Activated naive CD4-positive, alpha-beta T cell treated with Interleukin-2 at 50 U/mL for 16 hours (primary cell): ENCODE measurements at regions not wholly inside any gene's neighbourhood (a gene's known extent, or its start where the extent isn't known, plus 50 kb on each side); places are given as distances from the start of the nearest gene placed in this dataset.

Source experiments
- DNase-seq: peaks from one replicate; pipeline ENCODE4 v3.0.0-alpha.2; 2020

- no peak for DNase-seq
Observed at GRCh38 chr12:91418221-91419090, 235.8 kb upstream of the DCN start.

DNA sequence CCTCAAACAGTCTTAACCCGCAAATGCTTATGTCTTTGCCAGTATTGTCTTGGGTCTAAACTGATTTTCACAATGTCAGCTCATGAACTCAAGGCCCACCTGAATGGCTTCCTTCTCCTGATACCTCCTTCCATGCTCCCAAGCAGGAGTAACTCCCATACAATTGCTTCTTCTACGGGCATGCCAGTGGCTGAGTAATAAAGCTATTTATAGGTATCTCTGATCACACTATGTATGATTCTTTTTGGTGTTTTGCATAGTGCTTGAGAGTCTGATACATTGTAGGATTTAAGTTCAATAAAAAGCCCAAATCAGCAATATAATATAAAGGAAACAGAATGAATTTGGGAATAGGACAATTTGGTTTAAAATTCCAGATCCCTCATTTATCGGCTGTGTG lies 235.0 kb upstream of the DCN start:
- DNase-seq: no peak

DNA sequence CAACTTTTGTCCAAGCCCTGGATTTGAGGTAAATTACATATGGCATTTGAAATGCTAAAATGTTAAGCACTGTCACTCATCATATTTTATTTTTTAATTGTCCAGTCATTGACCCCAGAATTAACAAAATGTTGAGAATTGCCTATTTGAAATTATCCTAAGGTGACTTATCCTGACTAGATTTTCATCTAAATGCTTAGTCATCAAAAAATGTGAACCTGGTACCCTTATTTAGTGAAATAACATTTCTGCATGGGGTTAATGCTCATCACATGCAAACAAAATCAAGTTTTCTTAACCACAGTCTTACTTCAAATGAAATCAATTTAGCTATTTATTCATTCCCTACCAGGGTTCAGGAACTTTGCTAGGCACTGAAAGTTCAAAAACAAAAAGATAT lies 232.0 kb upstream of the DCN start:
- DNase-seq: no peak

- no peak for DNase-seq
Observed at GRCh38 chr12:91413581-91414546, 231.2 kb upstream of the DCN start.

- DNase-seq: peak; percentile 9
Observed at GRCh38 chr12:91406920-91407341, 224.3 kb upstream of the DCN start.

GRCh38 chr12:91404441-91404840 lies 221.8 kb upstream of the DCN start:
- no peak for DNase-seq

DNA sequence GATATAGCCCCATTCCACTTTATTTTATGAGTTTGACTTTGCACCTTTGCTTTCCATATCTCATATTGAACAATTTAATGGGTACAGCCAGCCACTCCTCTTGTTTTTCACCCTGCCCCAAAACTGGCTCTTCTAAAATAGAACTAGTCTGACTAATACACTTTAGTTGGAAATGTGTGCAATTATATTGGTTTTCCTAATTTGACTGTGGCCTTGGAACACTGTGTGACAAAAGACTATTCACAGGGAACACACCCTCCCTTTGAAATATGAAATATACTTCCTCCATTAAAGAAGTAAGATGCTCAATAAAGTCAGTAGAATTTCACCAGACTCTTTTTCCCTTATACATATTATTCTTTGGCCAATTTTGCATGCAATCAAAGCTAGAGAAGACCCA lies 218.6 kb upstream of the DCN start:
- no peak for DNase-seq

GRCh38 chr12:91400271-91400670 lies 217.7 kb upstream of the DCN start:
- no peak for DNase-seq

- DNase-seq: no peak
Observed at GRCh38 chr12:91397866-91398532, 215.4 kb upstream of the DCN start.

- no peak for DNase-seq
Observed at GRCh38 chr12:91396293-91396692, 213.7 kb upstream of the DCN start.

GRCh38 chr12:91395628-91396135 lies 213.1 kb upstream of the DCN start:
- DNase-seq: no peak

GRCh38 chr12:91394903-91395302 lies 212.3 kb upstream of the DCN start:
- DNase-seq: no peak

DNA sequence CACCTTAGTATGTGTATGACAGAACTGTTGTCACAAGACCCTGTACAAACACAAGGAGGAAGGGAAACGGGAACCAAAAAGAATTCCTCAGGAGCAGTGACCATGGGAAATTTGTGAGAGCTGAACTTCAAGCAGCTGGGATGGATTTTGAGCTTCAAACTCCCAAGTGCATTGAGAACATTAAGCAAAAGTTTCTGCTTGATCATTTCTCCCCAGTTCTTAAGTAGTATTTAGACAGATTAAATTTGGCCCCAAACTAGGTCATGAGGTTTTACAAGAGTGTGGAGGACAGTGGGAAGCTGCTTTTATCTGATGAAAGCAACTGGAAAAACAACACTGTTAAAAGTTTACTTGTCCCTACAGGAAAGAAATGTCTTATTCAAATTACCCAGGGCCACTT lies 206.0 kb upstream of the DCN start:
- no peak for DNase-seq

DNA sequence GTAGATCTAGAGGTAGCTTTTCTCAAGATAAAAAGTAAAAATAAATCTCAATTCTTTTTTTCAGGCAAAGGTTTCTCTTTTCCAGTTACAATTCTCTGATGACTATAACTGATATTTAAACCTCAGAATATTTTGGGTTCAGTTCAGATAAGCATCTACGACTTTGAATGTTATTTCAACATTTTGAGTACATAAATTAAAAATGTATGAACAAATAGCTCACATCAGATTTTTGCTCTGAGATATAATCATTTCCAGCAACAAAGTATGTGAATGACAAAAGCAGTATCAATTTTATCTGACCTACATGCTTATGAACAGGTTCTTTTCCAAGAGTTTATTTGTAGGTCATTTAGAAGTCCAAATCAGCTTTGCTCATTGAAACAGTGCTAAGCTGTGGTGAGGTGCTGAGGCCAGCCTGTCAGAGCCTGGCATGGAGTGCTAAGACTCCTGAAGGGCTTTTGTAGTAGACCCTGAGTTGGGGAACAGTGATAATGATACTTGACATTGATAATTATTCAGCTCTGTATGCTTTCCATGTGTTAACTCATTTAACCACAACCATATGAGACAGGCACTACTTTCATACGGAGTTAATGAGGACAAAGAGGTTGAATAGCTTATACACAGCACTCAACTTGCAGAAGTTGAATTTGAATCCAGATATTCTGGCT lies 205.0 kb upstream of the DCN start:
- no peak for DNase-seq

- no peak for DNase-seq
Observed at GRCh38 chr12:91384806-91385205, 202.2 kb upstream of the DCN start.

DNA sequence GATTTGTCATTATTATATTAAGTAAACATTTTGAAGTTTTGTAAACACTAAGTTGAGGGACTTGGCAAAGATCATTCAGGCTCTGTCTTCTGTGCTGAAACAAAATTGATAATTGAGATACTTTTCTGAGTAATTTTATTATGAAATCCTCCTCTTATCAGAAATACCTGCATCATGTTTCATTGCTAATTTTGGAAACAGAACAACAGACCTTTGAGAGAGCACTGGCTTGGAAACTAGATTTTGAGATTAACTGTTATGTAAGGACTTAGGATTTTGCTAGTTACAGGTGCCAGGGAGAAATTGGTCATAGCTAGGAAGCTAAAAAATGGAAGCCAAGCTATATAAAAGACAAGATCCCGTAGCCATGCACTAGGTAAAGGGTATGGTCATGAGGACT lies 201.7 kb upstream of the DCN start:
- DNase-seq: no peak

- no peak for DNase-seq
Observed at GRCh38 chr12:91383099-91383498, 200.5 kb upstream of the DCN start.

DNA sequence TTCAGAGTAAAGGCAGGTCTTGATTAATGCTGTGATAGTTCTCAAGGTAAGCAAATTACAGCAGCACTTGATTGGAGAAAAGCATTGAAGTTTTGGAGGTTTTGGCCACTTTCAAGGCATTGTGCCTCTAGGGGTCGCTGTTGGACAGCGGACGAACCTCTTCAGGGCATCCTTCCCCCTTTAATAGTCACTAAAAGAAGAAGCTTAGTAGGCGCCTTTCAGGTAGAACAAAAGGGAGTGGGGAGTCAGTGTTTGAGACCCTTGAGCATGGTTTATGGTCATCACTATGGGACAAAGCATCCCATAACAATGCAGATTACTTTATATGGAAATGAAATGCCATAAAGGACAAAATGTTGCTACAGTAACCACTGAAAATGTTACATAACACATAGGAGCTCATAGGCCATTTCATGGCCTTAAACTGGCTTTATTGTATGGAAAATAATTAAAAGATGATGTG lies 199.5 kb upstream of the DCN start:
- peak; percentile 83 for DNase-seq

GRCh38 chr12:91381309-91381804 lies 198.7 kb upstream of the DCN start:
- no peak for DNase-seq

- DNase-seq: no peak
Observed at GRCh38 chr12:91380631-91381030, 198.0 kb upstream of the DCN start.

DNA sequence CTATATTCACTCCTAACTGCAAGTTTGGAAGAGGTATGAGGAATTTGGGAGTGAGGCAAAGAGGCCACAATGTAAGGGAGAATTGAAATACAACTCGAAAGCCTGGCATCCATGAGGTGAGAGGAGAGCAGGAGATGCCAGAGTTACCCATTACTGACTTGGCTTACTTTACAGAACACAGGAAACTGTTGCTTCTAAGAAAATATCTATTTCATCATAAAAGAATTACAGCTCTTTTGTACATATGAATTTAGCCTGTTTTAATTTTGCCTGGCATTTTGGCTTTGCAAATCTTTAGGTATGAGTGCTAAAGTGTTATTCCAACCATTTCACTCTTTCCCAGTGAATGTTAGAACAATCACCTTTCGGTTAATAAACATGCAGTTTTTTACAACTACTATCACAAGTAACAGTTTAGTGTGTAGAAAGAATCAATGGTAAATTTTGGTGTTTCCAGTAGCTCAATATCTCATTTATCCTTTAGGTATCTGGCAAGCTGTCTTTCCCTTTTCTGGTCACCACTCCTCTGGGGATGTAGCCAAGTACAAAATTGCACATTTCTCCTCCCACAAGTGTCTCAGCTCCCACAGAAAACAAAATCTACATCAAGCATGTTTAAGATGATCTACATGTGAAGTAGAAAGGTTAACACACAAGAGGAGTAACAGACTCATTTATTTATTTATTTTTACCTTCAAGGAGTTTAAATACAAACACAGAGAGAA lies 196.6 kb upstream of the DCN start:
- no peak for DNase-seq
